ENCODE measurements at regions not wholly inside any gene's neighbourhood (a gene's known extent, or its start where the extent isn't known, plus 50 kb on each side); places are given as distances from the start of the nearest gene placed in this dataset.
"Not testable (repeated sequence)": the region's sequence is repeated elsewhere in the genome, so short reads cannot be mapped to it uniquely, and the experiment has no call there.

DNA sequence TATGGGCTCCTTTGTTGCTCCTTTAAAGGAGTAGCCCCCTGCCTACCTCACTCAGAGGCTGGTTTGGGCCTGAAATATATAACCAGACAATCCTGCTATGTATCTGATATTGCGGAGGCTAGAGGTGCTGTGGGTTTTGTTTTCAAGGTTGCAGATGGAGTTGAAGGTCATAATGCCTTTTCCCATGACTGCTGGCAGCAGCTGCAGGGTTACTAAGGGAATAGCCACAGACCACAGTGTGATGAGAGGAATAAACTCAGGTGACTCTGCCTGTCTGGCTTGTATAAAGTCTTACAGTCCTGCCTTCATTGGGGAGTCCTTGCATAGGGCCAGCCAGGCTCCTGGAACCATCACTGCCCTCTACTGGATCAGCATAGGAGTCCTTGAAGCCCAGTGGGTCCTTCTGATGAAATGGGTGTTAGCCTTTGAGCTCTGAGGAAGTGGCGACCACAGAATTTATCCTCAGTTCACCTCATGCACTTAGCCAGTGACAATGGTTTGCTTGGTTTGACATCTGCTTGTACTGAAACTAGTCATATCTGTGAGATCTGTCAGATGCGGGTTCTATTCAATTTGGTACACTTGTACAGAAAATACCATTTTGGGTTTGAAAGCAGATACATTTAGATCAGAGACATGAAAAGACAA, 174.4 kb upstream of the HMCN1 start:
- intact Hi-C loops (cut with DNase I): loop anchor here (10.0 kb wide), 1 partner anchor 245 kb away; the partner anchor contains the start of gene IVNS1ABP
- peak in 31 of 42 donors; percentile 8 to 69 (median 40) for DNase-seq

DNA sequence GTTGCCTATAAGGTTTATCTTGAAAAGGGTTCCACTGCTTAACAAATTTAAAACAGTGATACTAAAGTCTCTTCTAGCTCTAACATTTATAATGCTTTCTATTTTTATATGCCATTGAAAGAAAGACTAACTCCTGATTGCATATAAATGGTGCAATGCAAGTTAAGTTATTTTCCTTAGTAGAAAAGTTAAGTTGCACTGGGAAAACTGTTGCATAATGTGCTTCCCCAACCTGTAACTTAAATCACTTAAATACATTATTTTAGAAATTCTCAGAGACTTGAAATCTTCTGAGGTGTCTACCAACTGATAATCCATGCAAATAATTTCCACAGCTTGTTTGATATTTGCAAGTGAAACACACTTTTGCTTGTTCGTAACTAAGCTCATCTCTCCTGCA, 175.0 kb upstream of the HMCN1 start:
- intact Hi-C loops (cut with DNase I): no loop called here
- no peak for DNase-seq

DNA sequence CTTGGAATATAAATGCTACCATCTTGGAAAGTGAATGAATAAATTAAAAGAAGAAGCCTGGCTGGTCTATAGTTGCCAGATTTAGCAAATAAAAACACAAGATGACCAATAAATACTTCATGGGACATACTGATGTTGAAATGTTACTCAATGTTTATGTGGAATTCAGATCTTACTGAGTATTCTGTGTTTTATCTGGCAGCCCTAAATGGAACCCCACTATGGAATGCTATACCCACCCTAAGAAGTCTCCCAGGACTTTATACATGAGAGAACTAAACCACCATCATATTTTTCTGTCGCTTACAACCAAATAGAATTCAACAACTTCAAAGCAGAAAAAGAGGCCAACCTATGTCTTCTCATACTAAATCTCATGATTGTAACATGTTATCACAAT, 177.6 kb upstream of the HMCN1 start:
- intact Hi-C loops (cut with DNase I): no loop called here
- no peak for DNase-seq

DNA sequence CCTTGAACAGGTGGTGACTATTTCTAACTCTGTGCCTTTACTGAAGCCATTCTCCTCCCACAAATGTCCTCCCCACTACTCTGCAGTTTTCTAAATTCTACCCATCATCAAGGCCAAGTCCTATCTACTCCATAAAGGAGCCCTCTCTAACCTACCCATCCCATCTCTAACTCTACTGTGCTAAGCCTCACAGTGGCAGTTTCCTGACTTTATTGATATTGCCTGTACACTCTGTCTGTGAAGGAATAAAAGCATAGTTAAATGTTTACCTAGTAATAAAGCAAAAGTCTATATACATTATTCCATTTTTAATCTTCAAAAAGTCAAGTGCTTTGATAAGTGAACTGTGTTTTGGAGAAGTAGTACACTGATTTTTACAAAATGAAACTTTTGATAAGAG, 178.4 kb upstream of the HMCN1 start:
- intact Hi-C loops (cut with DNase I): no loop called here
- DNase-seq: no peak

DNA sequence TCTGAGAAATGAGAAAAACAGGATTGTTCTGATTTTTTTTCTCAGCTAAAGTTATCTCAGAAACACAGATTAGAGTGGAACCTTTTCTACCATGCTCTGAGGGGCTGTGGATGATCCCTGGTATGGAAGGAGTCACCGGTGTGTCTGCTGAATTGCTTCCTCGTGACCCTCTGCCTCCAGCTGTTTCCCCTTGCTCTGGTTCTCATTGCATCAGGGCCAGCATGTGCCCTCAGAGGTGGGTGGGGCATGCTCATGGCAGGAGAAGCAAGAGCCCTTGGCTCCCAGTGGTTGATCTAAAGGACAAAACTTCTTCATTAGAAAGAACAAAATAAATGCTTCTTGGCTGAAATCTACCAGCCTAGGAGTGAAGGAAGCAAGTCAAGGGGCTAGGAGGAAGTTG, 183.2 kb upstream of the HMCN1 start:
- DNase-seq: no peak
- intact Hi-C loops (cut with DNase I): no loop called here

DNA sequence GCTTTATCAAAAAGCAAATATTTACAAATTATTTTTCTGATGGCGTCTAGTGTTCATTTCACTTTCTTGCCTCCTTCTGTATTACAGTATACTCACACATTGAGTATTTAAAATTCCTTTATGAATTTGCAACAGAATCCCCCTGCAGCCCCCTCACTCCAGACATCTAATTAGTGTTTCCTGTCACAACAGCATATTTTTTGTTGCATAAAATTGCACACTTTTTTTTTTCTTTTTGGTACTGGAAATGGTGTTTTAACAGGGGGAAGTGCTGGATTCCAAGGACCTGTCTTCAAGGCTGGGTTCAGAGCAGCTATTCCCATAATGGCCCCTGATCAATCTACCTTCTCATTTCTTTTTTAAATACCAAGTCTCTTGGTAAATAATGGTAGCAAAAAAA, 184.3 kb upstream of the HMCN1 start:
- no peak for DNase-seq
- intact Hi-C loops (cut with DNase I): no loop called here

DNA sequence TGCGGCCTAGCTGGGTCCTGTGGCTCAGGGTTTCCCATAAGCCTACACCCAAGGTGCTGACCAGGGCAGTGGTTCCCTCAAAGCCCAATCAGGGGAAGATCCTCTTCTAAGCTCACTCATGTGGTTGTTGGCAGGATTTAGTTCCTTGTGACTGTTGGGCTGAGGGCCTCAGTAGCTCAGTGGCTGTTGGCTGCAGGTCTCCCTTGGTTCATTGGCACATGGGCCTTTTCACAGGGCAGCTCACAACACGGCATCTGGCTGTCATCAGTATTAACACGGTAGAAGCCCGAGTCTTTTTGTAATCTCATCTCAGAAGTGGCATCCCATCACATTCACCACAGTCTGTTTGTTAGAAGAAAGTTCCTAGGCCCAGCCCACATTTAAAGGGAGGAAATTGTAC, 188.2 kb upstream of the HMCN1 start:
- intact Hi-C loops (cut with DNase I): no loop called here

DNA sequence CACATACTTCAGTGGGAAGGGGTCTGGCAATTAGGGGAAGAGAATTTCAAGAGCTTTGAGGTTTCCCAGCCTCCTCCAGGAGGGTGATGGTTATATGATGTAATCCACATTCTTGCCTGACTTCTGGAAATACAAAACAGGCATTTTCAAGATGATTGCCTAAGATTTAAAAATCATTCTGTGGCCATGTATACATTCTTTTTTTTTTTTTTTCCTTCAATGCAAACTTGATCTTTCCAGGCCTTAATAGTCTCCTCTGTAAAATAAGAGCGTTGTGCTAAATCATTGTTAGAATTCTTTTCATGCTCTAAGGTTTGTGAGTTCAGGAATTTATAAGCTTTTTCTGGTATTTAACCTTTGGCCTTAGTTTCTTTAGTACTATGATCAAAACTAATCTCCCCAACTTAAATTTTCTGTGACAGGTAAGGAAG, 192.3 kb upstream of the HMCN1 start:
- no peak for DNase-seq
- intact Hi-C loops (cut with DNase I): no loop called here

More for the DNA sequence above, 188.2 kb upstream of the HMCN1 start:
- no peak for DNase-seq

DNA sequence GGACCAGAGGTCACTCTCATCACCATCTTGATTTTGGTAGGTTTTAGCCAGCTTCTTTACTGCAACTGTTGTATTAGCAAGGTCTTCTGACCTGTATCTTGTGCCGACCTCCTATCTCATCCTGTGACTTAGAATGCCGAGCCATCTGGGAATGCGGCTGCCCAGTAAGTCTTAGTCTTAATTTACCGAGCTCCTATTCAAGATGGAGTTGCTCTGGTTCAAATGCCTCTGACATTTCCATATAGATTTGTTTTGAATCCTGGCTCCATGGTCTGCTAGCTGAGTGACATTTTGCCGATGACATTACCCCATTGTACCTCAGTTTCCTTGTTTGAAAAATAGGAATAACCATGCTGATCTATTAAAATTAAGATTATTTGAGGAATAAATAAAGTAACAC, 193.9 kb upstream of the HMCN1 start:
- no peak for DNase-seq
- intact Hi-C loops (cut with DNase I): no loop called here

DNA sequence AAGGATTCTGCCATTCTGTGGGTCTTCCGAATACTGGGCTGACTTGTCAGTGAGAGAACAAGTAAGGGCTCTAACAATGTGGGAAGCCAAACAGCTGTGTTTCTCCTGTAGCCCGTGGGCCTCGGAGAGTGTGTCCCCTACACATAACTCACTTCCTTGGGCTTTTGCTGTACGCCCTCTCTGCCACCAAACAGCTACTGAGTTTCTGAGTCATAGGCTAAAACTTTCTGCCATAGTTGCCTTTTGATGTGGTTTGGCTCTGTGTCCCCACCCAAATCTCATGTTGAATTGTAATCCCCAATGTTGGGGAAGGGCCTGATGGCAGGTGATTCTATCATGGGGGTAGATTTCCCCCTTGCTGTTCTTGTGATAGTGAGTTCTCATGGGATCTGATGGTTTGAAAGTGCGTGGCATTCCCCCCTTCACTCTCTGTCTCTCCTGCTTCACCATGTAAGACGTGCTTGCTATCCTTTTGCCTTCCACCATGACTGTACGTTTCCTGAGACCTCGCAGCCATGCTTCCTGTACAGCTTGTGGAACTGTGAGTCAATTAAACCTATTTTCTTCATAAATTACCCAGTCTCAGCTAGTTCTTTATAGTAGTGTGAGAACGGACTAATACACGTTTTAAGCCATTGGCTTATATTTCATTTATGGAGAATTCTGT, 194.8 kb upstream of the HMCN1 start:
- no peak for DNase-seq
- intact Hi-C loops (cut with DNase I): no loop called here

DNA sequence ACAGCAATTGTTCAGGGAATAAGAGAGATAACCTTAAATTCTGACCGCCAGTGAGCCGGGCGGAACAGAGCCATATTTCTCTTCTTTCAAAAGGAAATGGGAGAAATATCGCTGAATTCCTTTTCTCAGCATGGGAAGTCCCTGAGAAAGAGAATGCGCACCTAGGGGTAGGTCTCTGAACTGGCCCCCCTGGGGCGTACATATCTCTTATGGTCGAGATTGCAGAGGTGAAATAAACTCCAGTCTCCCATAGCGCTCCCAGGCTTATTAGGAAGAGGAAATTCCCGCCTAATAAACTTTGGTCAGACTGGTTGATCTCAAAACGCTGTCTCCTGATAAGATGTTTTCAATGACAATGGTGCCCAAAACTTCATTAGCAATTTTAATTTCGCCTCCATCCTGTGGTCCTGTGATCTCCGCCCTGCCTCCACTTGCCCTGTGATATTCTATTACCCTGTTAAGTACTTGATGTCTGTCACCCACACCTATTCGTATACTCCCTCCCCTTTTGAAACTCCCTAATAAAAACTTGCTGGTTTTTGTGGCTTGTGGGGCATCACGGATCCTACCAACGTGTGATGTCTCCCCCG, 195.8 kb upstream of the HMCN1 start:
- intact Hi-C loops (cut with DNase I); DNase-seq: not testable (repeated sequence)

DNA sequence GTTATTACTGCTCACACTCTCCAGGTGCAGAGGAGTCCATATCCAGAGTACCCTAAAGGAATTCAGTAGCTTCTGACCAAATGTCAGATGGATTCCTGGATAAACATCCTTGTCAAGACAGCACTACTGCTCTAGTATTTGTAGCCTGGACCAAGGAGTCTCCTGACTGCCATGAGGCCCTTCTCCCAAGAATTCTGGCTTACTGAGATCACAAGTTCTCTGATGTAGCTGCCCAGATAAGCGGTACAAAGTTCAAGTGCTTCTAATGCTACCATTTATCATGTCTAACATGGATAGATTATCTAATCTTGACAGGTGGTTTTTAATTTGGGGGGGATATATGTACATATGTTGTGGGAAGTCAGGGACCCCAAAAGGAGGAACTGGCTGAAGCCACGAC, 196.6 kb upstream of the HMCN1 start:
- DNase-seq: no peak
- intact Hi-C loops (cut with DNase I): no loop called here

DNA sequence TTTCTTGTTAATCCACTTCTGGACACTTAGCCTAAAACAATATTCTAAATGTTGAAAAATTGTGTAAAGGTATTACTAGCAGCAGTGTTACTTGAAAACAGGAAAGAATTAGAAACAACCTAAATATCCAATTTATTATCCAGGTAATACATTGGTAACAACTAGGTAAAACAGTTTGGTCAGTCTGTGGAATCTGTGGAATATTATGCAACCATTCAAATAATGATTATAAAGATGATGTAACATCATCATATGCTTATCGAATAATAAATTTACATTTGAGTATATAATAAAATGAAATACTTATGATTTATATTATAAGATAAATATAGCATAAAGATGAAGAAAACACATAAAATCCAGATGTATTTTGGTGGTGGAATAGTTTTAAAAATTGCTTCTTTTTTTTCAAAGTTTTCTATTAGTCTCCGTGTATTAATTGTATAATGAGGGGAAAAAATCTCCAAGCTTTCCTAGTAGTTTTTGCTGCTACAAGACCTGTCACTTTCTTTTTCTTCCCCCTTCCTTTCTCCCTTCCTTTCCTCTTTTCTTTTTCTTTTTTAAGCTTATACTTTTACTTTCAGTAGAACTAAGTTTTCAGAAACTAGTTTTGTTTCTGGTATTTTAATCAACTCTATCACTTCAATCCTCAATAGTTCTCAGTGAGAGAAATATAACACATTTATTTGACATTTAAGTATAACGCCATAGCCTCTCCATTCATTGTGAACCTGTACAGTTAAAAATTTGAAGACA, 197.8 kb upstream of the HMCN1 start:
- intact Hi-C loops (cut with DNase I): no loop called here
- DNase-seq: no peak

DNA sequence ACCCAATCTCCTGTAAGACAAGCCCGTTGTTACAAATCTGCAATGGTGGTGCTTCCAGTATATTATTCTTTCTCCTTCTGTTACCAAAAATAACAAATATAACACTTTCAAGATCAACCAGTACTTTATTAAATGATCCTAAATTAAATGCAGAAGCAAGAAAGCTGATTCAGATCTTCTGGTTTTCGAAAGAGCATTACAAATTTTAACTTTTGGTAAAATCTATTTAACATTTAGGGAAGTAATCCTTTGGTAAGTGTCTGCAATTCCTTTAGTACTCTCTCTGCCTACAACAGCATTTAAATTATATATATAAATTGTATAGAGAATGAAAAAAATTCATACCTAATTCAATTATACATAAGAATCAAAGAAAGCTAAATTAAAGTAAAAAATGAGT, 198.6 kb upstream of the HMCN1 start:
- intact Hi-C loops (cut with DNase I): no loop called here

DNA sequence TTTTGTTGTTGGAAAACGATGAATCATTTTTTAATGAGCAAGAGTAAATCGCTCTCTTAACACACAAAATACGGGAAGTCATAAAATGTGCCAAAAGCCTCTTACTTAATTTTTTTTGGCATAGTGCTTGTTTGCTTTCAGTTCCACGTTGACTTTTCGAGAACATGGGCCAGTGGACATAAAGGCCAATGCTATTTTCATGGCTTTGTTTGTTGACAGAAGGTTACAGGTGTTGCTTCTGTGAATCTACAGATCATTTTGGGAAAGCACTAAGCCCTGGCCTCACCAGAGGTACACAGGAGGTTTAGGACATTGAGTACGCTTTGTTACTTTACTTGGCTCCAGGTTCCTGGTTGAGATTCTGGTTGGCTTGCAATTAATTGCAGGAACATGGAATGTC, 199.4 kb upstream of the HMCN1 start:
- DNase-seq: no peak
- intact Hi-C loops (cut with DNase I): no loop called here

More for the DNA sequence above, 198.6 kb upstream of the HMCN1 start:
- no peak for DNase-seq

DNA sequence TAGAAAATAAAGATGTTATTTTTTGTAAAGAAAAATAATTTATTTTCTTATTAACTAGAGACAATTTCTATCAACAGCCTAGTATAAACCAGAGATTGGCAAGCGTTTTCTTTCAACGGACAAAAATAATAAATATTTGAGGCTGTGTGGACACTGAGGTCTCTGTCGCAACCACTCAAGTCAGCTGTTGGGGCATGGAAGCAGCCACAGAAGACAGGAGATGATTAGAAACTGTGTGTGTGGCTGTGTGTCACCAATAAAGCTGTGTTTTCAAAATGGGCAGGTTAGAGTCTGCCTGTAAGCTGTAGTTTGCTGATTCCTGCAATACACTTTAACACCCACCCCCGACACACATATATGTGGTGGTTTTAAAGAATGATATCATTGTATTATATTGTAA, 200.6 kb upstream of the HMCN1 start:
- intact Hi-C loops (cut with DNase I): no loop called here
- no peak for DNase-seq

DNA sequence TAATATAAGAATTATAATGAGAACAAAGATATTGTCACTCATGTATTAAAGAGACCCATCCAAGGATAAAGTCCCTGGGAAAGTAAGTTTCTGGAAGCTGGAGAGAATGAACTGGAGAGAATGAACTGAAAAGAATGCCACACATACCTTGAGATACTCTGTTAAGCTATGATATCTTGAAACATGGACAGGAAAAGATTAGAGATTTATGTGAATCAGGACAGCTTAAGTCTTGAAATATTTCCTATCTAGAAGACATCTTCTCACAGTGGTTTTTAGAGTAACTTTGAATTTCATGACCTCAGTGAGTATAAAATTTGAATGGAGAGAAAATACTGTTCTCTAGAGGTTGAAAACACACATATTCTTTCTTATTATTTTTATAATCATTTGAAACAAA, 201.3 kb upstream of the HMCN1 start:
- intact Hi-C loops (cut with DNase I): no loop called here

DNA sequence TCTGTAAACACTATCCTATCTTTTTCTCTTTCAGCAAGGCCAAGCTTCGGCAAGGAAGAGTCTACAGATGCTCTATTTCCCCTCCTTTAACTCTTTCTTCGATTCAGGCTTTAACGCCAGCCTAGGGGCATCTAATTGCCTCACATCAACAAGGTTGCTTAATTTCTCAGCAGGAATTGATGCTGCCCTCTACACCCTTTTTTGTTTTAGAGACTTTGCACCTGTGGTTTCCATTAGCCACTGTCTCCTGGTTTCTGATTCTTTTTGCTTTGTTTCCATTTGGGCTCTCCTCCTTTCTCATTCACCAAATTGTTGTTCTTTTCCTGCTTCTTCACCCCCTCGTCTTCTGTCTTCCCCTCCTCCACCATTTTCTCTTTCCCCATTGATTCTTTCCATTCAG, 202.4 kb upstream of the HMCN1 start:
- intact Hi-C loops (cut with DNase I): no loop called here
- DNase-seq: no peak

More for the DNA sequence above, 201.3 kb upstream of the HMCN1 start:
- DNase-seq: no peak

DNA sequence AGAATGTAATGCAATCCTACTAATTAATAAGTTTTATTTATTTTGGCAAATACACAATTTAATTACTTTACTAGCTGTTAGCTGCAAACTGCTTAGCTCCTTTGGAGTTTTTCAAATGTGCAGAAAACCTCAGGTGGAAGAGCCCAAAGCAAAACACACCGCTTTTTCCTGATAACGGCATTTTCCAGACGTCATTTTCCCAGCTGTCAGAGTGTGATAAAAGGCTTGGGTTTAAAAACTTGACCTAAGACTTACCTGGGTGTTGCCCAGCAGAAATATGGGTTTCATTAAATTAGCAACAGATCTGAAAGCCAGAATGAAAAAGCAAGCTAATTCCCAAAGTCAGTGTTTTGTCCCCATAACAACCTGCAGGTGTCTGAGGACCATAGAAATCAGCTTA, 204.0 kb upstream of the HMCN1 start:
- DNase-seq: no peak
- intact Hi-C loops (cut with DNase I): no loop called here

DNA sequence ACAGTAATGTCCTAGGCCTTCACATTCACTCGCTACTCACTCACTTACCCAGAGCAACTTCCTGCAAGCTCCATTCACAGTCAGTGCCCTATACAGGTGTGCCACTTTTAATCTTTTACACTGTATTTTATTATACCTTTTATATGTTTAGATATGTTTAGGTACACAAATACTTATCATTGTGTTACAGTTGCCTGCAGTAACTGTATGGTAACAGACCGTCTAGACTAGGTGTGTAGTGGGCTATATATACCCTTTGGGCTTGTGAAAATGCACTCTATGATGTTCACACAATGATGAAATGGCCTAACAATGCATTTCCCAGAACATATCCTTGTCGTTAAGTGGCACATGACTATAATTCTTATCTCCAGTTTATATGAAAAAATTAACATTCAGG, 204.5 kb upstream of the HMCN1 start:
- intact Hi-C loops (cut with DNase I): no loop called here

More for the DNA sequence above, 204.5 kb upstream of the HMCN1 start:
- no peak for DNase-seq
